ENCODE measurements at regions not wholly inside any gene's neighbourhood (a gene's known extent, or its start where the extent isn't known, plus 50 kb on each side); places are given as distances from the start of the nearest gene placed in this dataset.

DNA sequence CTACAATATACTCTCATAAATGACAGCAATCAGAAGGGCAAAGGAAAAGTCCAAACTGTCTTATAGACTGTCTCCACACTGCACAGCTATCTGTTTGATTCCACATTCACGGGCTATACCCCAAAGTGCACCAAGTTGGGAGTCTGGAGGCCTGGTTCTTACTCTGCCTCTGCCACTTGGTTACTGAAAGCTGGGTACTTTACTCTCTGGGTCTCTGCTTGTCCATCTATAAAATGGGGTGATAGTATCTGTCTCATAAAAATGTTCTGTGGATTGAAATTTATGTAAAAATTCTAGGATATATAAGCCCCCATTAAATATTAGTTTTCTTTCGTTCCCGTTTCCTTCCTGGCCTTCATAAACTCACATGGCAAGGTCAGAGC is 86.5 kb downstream of the CD164 start:
- Mint-ChIP-seq H3K36me3 (ENCODE audit: insufficient read depth, unreplicated experiment) (no peaks in the 10 kb centered on the region), H3K27me3 (ENCODE audit: insufficient read depth, unreplicated experiment) (no peaks in the 10 kb centered on the region), H3K27ac (ENCODE audit: low read depth, unreplicated experiment) (no peak overlapping the region), H3K4me1 (ENCODE audit: insufficient read depth, unreplicated experiment) (no peaks in the 10 kb centered on the region), H3K4me3 (ENCODE audit: unreplicated experiment) (no peak overlapping the region), H3K9me3 (ENCODE audit: unreplicated experiment) (no peaks in the 10 kb centered on the region)
- no TSS peak for BruUV-seq (replicated peaks)
- CTCF ChIA-PET = no interaction called here
- intact Hi-C loops (cut with micrococcal nuclease) = no loop called here
- TF ChIP-seq, protein P1, sequence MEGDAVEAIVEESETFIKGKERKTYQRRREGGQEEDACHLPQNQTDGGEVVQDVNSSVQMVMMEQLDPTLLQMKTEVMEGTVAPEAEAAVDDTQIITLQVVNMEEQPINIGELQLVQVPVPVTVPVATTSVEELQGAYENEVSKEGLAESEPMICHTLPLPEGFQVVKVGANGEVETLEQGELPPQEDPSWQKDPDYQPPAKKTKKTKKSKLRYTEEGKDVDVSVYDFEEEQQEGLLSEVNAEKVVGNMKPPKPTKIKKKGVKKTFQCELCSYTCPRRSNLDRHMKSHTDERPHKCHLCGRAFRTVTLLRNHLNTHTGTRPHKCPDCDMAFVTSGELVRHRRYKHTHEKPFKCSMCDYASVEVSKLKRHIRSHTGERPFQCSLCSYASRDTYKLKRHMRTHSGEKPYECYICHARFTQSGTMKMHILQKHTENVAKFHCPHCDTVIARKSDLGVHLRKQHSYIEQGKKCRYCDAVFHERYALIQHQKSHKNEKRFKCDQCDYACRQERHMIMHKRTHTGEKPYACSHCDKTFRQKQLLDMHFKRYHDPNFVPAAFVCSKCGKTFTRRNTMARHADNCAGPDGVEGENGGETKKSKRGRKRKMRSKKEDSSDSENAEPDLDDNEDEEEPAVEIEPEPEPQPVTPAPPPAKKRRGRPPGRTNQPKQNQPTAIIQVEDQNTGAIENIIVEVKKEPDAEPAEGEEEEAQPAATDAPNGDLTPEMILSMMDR (IDR thresholded peaks at IDR 0.05; ENCODE audit: unreplicated experiment) = no peak
- POLR2A ChIA-PET = interaction anchor here (1.4 kb wide), 1 partner anchor 8 kb away, joined by 3 read pairs; no protein-coding TSS in a partner anchor
- DNase-seq (ENCODE audit: unreplicated experiment) = no peak

DNA sequence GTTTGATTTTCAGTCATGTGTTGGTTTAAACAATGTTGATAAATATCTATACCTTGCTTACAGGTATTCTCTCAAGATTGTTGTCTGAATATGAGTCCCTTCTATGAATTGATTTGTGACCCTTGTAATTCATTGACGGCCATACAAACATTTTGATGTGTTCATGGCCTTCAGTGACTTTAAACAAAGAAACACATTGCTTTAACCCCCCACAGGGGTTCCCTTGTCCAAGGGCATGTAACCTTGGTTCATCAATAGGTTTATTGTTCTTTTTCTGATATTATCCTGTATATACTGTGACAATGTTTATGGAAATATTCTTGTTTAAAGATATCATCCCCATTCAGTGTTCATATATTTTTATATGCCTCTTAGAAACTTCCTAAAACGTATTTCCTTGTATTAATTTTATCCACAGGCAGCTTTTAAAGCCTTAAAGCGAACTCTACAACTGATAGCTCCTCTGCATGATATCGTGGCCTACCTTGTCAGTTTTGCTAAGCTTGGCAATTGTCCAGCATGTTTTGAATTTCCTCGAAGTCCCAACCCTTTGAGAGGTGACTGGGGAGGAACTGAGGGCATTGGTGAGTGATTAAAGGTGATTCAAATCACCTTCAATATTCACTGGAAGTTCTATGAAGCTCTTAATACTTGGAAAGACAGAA is 87.0 kb downstream of the CD164 start:
- Mint-ChIP-seq H3K4me3 (ENCODE audit: unreplicated experiment) (no peak overlapping the region), H3K27me3 (ENCODE audit: insufficient read depth, unreplicated experiment) (no peaks in the 10 kb centered on the region), H3K27ac (ENCODE audit: low read depth, unreplicated experiment) (no peak overlapping the region), H3K36me3 (ENCODE audit: insufficient read depth, unreplicated experiment) (no peaks in the 10 kb centered on the region), H3K4me1 (ENCODE audit: insufficient read depth, unreplicated experiment) (no peaks in the 10 kb centered on the region), H3K9me3 (ENCODE audit: unreplicated experiment) (no peaks in the 10 kb centered on the region)
- ChIA-PET CTCF (no interaction called here), POLR2A (interaction anchor here (1.4 kb wide), 1 partner anchor 8 kb away, joined by 3 read pairs; no protein-coding TSS in a partner anchor)
- intact Hi-C loops (cut with micrococcal nuclease) = no loop called here
- no TSS peak for BruUV-seq (replicated peaks)
- TF ChIP-seq, protein P1 (IDR thresholded peaks at IDR 0.05; ENCODE audit: unreplicated experiment) = no peak
- no peak for DNase-seq (ENCODE audit: unreplicated experiment)

DNA sequence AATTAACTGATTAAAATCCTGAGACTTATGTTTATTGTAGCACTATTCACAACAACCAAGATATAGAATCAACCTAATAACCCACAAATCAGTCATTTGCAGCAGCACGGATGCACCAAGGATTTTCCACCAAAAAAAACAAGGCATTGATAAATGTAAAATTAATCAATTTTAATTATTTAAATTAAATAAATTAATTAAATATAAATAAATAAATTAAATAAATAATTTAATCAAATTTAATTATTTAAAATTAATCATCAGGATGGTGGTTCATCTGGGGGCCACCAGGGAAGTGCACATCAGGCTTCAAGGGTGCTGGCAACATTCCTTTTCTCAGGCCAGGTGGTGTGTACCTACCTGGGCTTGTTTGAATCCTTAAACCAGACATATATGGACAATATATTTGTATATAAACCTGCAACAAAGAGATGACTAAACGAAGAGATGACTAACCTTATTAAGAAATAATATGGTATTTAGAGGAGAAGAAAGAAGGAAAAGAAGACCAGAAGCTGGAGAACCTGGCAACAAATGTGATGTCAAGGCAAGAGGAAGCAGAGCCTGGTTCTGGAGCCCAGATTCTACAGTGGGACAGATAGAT is 89.2 kb downstream of the CD164 start:
- TF ChIP-seq, protein P1 (IDR thresholded peaks at IDR 0.05; ENCODE audit: unreplicated experiment) = no peak
- Mint-ChIP-seq H3K4me1 (ENCODE audit: insufficient read depth, unreplicated experiment) (no peaks in the 10 kb centered on the region), H3K9me3 (ENCODE audit: unreplicated experiment) (no peaks in the 10 kb centered on the region), H3K36me3 (ENCODE audit: insufficient read depth, unreplicated experiment) (no peaks in the 10 kb centered on the region), H3K27me3 (ENCODE audit: insufficient read depth, unreplicated experiment) (no peaks in the 10 kb centered on the region), H3K27ac (ENCODE audit: low read depth, unreplicated experiment) (no peak overlapping the region), H3K4me3 (ENCODE audit: unreplicated experiment) (no peak overlapping the region)
- ChIA-PET CTCF (no interaction called here), POLR2A (no interaction called here)
- intact Hi-C loops (cut with micrococcal nuclease) = no loop called here
- peak; percentile 6 for DNase-seq (ENCODE audit: unreplicated experiment)
- BruUV-seq (replicated peaks) = no TSS peak

DNA sequence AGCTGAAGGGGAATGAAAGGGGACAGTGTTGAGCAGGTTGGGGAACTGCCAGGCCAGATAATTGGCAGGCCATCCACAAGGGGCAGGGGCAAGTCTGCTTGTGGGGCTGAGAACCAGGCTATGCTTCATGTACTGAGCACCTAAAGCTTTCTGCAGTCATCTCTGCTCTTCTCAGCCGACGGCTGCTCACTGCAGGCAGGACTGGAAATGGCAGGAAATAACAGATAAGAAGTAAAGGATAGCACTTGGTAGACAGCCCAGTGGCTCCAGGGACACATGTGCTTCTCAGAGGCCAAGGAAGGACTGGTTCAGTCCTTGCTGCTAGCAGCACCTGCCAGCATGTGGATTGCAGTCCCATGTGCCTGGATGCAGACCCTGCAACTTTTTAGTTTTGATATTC is 89.8 kb downstream of the CD164 start:
- no peak overlapping the region for H3K27ac Mint-ChIP-seq (ENCODE audit: low read depth, unreplicated experiment)
- no TSS peak for BruUV-seq (replicated peaks)

More for the DNA sequence above, 89.8 kb downstream of the CD164 start:
- no peak for DNase-seq (ENCODE audit: unreplicated experiment)
- Mint-ChIP-seq H3K4me1 (ENCODE audit: insufficient read depth, unreplicated experiment) (no peaks in the 10 kb centered on the region), H3K4me3 (ENCODE audit: unreplicated experiment) (no peak overlapping the region), H3K9me3 (ENCODE audit: unreplicated experiment) (no peaks in the 10 kb centered on the region), H3K36me3 (ENCODE audit: insufficient read depth, unreplicated experiment) (no peaks in the 10 kb centered on the region), H3K27me3 (ENCODE audit: insufficient read depth, unreplicated experiment) (no peaks in the 10 kb centered on the region)
- CTCF ChIA-PET = no interaction called here
- POLR2A ChIA-PET = no interaction called here
- TF ChIP-seq, protein P1 (IDR thresholded peaks at IDR 0.05; ENCODE audit: unreplicated experiment) = no peak
- intact Hi-C loops (cut with micrococcal nuclease) = no loop called here
